GM19438 (cell line): ENCODE measurements at regions not wholly inside any gene's neighbourhood (a gene's known extent, or its start where the extent isn't known, plus 50 kb on each side); places are given as distances from the start of the nearest gene placed in this dataset.

Experiments used
- ATAC-seq: cut with Tn5 transposase; IDR thresholded peaks from one replicate; pipeline ENCODE4 v1.9.1; 2021; ENCODE audit warnings: low read depth; ENCODE audit not compliant: unreplicated experiment

DNA sequence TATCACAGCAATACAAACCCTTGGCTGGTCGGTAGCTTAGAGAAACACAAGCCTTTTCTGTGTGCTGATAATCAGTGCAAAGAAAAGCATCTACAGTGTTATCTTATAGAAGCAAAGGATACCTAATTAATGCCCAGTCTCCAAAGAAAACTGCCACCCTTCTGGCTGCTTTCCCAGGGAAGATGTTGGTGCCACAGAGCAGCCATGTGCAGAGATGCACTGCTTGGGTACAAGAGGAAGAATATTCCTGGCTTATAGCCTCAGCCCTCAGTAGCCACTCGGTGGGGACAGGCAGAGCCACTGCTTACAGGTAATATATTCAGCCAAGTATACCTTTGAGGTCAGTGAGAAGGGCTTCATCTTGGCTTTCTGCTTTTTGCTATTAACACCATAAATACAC lies 185.3 kb downstream of the PCSK1 start:
- no peak for ATAC-seq

DNA sequence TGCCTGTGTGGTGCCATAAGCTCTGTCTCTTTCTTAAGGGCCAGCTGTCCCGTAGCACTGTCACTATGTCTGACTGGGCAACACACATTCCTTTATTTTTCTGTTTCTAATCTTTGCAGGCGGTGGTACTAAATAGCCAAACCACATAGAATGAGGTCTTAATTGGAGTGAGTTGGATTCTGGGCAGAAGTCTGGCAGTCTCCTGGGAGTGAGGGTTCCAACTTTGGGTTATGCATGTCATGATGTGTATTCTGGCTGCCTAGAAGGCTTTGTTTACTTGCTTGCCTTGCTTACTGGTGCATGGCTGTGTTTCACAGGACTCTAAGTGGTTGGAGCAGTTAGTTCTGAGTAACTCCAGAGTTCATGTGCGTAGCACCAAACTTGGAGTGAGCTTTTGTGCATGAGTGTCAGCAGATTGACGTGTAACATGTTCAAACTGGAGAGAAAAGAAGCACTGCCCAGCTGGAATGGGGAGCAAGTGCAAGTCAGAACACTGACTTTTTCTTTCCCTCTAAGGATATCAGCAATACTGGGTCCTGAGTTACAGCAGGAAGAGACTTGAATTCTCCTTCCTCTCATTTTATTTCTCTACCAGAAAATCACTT lies 185.8 kb downstream of the PCSK1 start:
- no peak for ATAC-seq

- ATAC-seq, result no peak
Observed at GRCh38 chr5:96245140-96246091, 187.6 kb downstream of the PCSK1 start.

DNA sequence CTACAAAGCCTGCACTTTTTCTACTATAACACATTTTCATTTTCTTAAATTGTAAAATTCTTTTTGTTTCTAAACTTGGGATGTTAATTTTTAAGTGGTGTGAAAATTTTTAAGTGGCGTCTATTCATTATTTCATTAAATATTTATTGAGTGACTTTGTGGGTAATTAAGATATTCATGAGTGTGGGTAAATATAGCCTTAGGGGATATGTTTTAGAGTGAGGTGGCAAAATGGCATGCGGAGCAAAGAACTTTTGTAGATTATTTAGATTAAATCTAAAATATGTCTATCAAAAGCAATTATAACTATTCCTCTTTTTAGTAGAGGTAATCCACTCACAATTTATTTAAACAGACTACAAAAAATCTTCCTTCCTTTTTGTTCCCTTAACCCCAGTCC lies 188.4 kb downstream of the PCSK1 start:
- no peak for ATAC-seq

- no peak for ATAC-seq
Observed at GRCh38 chr5:96243862-96244261, 189.2 kb downstream of the PCSK1 start.

DNA sequence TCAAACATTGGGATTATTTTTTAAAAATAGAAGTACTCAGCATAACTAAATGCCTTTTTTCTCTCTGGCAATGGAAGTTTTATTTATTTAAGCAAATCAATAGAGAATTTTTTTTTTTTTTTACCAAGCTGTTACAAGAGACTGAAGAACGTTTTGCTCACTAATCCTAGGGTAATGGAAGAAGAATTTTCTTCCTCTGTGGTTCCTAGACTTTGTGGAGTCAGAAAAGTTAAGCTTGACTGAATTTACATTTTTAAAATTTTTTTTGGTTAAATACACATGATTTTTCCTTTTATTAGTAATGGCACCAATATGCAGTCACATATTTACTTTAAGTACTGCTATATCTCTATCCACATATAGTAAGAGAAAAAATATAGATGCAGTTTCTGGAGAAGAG lies 189.8 kb downstream of the PCSK1 start:
- ATAC-seq, result no peak

GRCh38 chr5:96242571-96242970 lies 190.5 kb downstream of the PCSK1 start:
- ATAC-seq, result no peak

DNA sequence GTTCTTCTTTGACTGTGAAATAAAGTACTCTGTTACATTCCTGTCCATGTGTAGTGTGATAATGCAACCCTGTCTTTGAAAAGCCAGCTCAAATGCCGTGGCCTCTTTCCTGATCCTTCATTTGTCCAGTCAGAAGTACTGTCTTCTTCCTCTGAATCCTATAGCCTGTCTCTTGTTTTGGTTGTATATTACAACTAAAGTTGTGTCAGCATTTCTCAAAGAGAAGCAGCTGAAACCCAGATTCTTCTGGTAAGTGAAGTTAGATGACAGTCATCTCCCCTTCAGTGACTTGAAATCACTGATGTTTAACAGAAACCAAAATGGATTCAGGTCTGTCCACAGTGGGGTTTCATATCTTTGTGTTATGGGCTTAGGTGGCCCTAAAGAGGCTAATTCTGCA lies 196.2 kb downstream of the PCSK1 start:
- ATAC-seq, result no peak

DNA sequence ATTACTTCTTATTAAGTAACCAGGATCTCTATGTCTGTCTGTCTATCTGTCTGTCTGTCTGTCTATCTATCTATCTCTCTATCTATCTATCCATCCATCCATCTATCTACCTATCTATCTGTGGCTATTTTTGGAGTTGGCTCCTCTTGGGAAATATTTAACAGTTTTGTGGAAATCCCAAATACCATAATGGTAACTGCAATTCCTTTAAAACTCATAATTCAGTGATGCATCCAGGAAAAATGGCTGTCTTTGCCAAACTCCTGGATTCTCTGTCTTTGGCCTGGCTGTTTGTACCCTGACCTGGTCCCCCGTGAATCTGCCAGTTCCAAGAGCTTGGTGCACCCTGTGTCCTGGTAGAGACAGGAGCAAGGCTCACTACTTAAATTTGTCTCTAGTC lies 197.0 kb downstream of the PCSK1 start:
- ATAC-seq, result no peak

DNA sequence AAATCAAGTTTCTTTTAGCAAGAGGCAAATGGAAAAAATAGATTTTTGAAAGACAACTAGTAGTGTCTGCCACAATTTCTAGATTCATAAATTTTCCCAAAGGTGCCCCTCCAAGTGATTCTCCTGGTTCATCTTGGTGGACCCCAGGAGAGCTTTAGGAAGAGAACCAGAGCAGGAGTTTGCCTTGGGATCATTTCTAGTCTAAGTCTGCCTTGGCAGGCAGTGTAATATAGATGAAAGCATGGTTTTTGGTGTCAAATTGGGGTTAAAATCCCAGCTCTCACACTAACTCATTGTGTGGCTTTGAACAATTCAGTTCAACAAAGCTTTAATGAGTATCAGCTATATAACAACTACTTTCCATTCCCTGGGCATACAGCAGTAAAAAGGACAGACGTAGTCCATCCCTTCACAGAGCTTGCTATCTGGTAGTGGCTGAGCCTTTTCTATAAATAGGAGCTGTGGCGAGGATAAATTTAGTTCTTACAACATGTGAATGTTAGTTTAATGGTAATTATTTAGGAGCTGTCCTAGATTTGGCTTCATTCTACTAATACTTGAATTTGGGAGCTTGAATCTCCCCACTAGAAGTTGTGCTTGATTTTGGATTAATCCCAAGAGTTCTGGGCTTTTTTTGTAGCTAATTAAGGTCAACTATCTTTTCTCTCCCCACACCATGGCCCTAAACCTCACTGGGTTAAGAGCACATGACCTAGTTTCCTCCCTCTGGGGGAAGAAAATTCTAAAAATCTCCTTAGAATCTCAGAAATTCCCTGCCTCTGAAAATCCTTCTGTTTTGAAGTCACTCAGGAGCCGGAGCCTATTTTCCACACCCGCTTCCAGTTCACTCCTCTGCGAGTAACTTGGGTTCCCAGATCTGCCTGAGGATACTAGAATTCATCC lies 197.8 kb downstream of the PCSK1 start:
- no peak for ATAC-seq

- ATAC-seq, result no peak
Observed at GRCh38 chr5:96232602-96233001, 200.4 kb downstream of the PCSK1 start.

DNA sequence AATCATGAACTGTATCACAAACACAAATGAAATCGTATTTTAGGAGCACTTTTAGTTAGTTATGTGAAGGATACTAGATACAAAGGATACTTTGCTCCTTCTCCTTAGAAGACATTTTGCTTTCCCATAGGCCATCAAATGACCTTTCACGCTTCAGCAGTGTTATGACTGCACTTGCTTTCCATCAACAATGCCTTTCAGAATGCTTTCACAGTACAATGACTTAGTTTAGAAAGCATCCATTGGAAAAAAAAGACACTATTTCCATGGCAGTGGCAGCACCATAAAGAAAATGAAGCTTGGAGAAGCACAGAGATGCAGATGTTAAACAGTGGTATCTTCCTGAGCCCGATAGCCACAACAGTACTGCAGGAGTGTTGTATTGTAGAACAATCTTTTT lies 203.9 kb downstream of the PCSK1 start:
- ATAC-seq, result no peak

- no peak for ATAC-seq
Observed at GRCh38 chr5:96228408-96228807, 204.6 kb downstream of the PCSK1 start.

DNA sequence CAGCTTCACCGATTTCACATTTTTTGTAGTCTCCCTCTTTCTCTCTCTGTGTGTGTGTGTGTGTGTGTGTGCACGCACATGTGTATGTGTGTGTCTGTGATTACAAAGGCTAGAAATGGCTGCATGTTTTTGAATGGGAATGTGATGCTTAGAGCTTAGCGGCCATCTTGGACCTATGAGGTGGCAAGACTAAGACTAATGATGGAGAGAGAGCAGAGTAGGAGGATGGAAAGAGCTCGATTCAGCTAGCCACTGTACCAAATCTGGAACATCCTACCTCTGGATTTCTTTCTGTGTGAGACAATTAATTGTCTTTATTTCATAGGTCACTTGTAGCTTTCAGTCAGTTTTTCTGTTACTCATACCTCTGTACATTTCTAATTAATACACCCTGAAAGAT lies 205.1 kb downstream of the PCSK1 start:
- no peak for ATAC-seq

GRCh38 chr5:96226941-96227552 lies 206.0 kb downstream of the PCSK1 start:
- no peak for ATAC-seq

GRCh38 chr5:96222129-96222528 lies 210.9 kb downstream of the PCSK1 start:
- no peak for ATAC-seq

- no peak for ATAC-seq
Observed at GRCh38 chr5:96220610-96221390, 212.2 kb downstream of the PCSK1 start.

DNA sequence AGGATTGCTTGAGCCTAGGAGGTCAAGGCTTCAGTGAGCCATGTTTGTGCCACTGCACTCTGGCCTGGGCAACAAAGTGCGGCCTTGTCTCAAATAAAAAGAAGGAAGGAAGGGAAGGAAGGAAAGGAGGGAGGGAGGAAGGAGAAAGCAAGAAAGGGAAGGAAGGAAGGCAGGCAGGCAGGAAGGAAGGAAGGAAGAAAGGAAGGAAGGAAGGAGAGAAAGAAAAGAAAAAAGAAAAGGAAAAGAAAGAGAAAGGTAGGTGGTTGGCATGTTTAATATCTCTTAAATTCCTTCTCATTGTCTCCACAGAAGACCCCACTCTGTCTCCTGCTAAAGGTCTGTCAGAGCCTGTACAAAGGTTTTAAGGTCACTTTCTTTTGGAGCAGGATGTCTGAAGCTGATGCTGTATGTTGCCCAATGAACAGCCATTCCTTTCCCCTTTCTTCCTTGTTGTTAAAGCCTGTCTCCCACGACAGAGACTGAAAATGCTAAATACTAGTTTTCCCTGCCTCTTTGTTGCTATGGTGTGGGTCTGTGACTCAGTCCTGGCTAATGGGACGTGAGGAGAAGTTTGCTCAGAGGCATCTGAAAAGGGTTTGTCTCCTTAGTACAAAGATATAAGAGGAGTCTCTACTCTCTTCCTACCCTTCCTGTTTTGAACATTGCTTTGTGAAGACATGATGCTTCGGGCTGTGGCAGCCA lies 213.3 kb downstream of the PCSK1 start:
- ATAC-seq, result no peak

GRCh38 chr5:96218653-96219052 lies 214.4 kb downstream of the PCSK1 start:
- no peak for ATAC-seq
